AML-193 (cell line): ENCODE measurements at regions not wholly inside any gene's neighbourhood (a gene's known extent, or its start where the extent isn't known, plus 50 kb on each side); places are given as distances from the start of the nearest gene placed in this dataset.
"Not testable (repeated sequence)": the region's sequence is repeated elsewhere in the genome, so short reads cannot be mapped to it uniquely, and the experiment has no call there.

Experiments used
- DNase-seq, 2 experiments: peaks; one replicate each; lab custom pipeline; 2025; lab: John Stamatoyannopoulos, UW

GRCh38 chr9:82789155-82789824 lies 273.7 kb downstream of the RASEF start:
- DNase-seq: no peak

GRCh38 chr9:82790875-82791274 lies 272.1 kb downstream of the RASEF start:
- DNase-seq: no peak

GRCh38 chr9:82791692-82792091 lies 271.2 kb downstream of the RASEF start:
- DNase-seq: no peak

- DNase-seq: no peak
Measured at GRCh38 chr9:82797534-82797933, 265.4 kb downstream of the RASEF start.

GRCh38 chr9:82799286-82799685 lies 263.7 kb downstream of the RASEF start:
- DNase-seq: no peak

- no peak for DNase-seq
Measured at GRCh38 chr9:82805027-82805426, 257.9 kb downstream of the RASEF start.

GRCh38 chr9:82808478-82808877 lies 254.5 kb downstream of the RASEF start:
- DNase-seq: no peak

- no peak for DNase-seq
Measured at GRCh38 chr9:82810915-82811314, 252.0 kb downstream of the RASEF start.

GRCh38 chr9:82819260-82819659 lies 243.7 kb downstream of the RASEF start:
- DNase-seq: no peak

- no peak for DNase-seq
Measured at GRCh38 chr9:82820186-82820585, 242.8 kb downstream of the RASEF start.

GRCh38 chr9:82829818-82830217 lies 233.1 kb downstream of the RASEF start:
- no peak for DNase-seq

- DNase-seq: no peak
Measured at GRCh38 chr9:82865524-82865923, 197.4 kb downstream of the RASEF start.

- no peak for DNase-seq
Measured at GRCh38 chr9:82880336-82881050, 182.4 kb downstream of the RASEF start.

- no peak for DNase-seq
Measured at GRCh38 chr9:82882138-82882537, 180.8 kb downstream of the RASEF start.

GRCh38 chr9:82882748-82883147 lies 180.2 kb downstream of the RASEF start:
- no peak for DNase-seq

- no peak for DNase-seq
Measured at GRCh38 chr9:82883436-82883835, 179.5 kb downstream of the RASEF start.

- not testable (repeated sequence) for DNase-seq
Measured at GRCh38 chr9:82883974-82884373, 179.0 kb downstream of the RASEF start.

GRCh38 chr9:82890401-82890800 lies 172.5 kb downstream of the RASEF start:
- no peak for DNase-seq

- DNase-seq: peak; percentile 2 to 8
Measured at GRCh38 chr9:82890865-82891264, 172.1 kb downstream of the RASEF start.

- no peak for DNase-seq
Measured at GRCh38 chr9:82891321-82891720, 171.6 kb downstream of the RASEF start.

GRCh38 chr9:82893549-82893948 lies 169.4 kb downstream of the RASEF start:
- peak in 1 of 2 experiments; percentile 0 for DNase-seq

GRCh38 chr9:82894548-82894947 lies 168.4 kb downstream of the RASEF start:
- no peak for DNase-seq

- no peak for DNase-seq
Measured at GRCh38 chr9:82894961-82895821, 167.8 kb downstream of the RASEF start.
